Keratinocyte (primary cell): ENCODE measurements at regions not wholly inside any gene's neighbourhood (a gene's known extent, or its start where the extent isn't known, plus 50 kb on each side); places are given as distances from the start of the nearest gene placed in this dataset.
A peak's percentile ranks its signal among the peaks of the same experiment; 100 is the strongest.

Source experiments
- DNase-seq: peaks from one replicate; pipeline ENCODE4 v3.0.0-alpha.2; 2011; ENCODE audit warnings: low read depth, missing footprints, low spot score
- FAIRE-seq: peaks from 2 replicates; lab custom pipeline; 2011; peaks lifted over from hg19 to GRCh38; lab: Jason Lieb, UNC
- H2AFZ ChIP-seq: 2 replicates; pipeline ENCODE4 v1.6.0; 2012; ENCODE audit warnings: low read length, control low read depth, inconsistent platforms; ENCODE audit not compliant: control insufficient read depth
- H3K27ac ChIP-seq: 2 replicates; pipeline ENCODE4 v1.5.1; 2011; ENCODE audit warnings: low read length; ENCODE audit not compliant: control insufficient read depth, insufficient read depth
- H3K27me3 ChIP-seq: 3 replicates; pipeline ENCODE4 v1.6.0; 2011; ENCODE audit warnings: low read length; ENCODE audit not compliant: control insufficient read depth, insufficient read depth; ENCODE audit errors: extremely low read depth
- H3K36me3 ChIP-seq, 2 experiments: 2 replicates in 1 of 2; 3 replicates in 1 of 2; pipeline ENCODE4 v1.5.1; 2011; ENCODE audit warnings: low read length in 2 of 2, mild to moderate bottlenecking in 1 of 2; ENCODE audit not compliant: control insufficient read depth in 2 of 2, insufficient read depth in 2 of 2; ENCODE audit errors: extremely low read depth in 1 of 2
- H3K4me1 ChIP-seq: 3 replicates; pipeline ENCODE4 v1.5.1; 2011; ENCODE audit warnings: low read length; ENCODE audit not compliant: control insufficient read depth, insufficient read depth; ENCODE audit errors: extremely low read depth
- H3K4me2 ChIP-seq: 3 replicates; pipeline ENCODE4 v1.6.0; 2011; ENCODE audit warnings: low read depth, low read length; ENCODE audit not compliant: control insufficient read depth, insufficient read depth; ENCODE audit errors: extremely low read depth
- H3K4me3 ChIP-seq, 3 experiments: fragments of 200-600 bp in 1 of 3; sonication (generic) in 1 of 3; 2 replicates in 2 of 3; 3 replicates in 1 of 3; pipeline ENCODE4 v1.5.1; 2011 to 2016; ENCODE audit warnings: low read length in 3 of 3, mild to moderate bottlenecking in 3 of 3, control low read depth in 2 of 3, inconsistent platforms in 1 of 3, low read depth in 1 of 3, mixed read lengths in 1 of 3, mixed run types in 1 of 3, moderate library complexity in 1 of 3; ENCODE audit not compliant: control insufficient read depth in 2 of 3, insufficient read depth in 2 of 3; ENCODE audit errors: extremely low read depth in 1 of 3
- H3K79me2 ChIP-seq: 2 replicates; pipeline ENCODE4 v1.6.0; 2012; ENCODE audit warnings: low read length; ENCODE audit not compliant: control insufficient read depth, insufficient read depth
- H3K9ac ChIP-seq: 3 replicates; pipeline ENCODE4 v1.6.0; 2011; ENCODE audit warnings: low read length; ENCODE audit not compliant: control insufficient read depth, insufficient read depth; ENCODE audit errors: extremely low read depth
- H3K9me1 ChIP-seq: 3 replicates; pipeline ENCODE4 v1.6.0; 2011; ENCODE audit warnings: low read length; ENCODE audit not compliant: control insufficient read depth, insufficient read depth; ENCODE audit errors: extremely low read depth
- H3K9me3 ChIP-seq: 2 replicates; pipeline ENCODE4 v1.5.1; 2012; ENCODE audit warnings: low read depth, low read length; ENCODE audit not compliant: control insufficient read depth
- H4K20me1 ChIP-seq: 3 replicates; pipeline ENCODE4 v1.6.0; 2011; ENCODE audit warnings: low read length; ENCODE audit not compliant: control insufficient read depth, insufficient read depth; ENCODE audit errors: extremely low read depth
- EZH2 ChIP-seq: IDR thresholded peaks from one replicate; pipeline ENCODE4 v1.6.1; 2012; ENCODE audit warnings: inconsistent platforms, mild to moderate bottlenecking, low read length, moderate library complexity
- dilution Hi-C: fragments of 300-500 bp; cut with MboI; formaldehyde crosslinking; loops from one replicate; pipeline ENCODE4 v1.7.0; 2020; ENCODE audit warnings: low sequenced_read_pairs; ENCODE audit not compliant: extremely low pct_ligation_motif_present
- TF ChIP-seq, protein P1 (sequence below), 3 experiments: IDR thresholded peaks in 1 of 3; conservative IDR thresholded peaks in 1 of 3; optimal IDR thresholded peaks in 1 of 3; 2 replicates in 2 of 3; 3 replicates in 1 of 3; pipeline versions ENCODE3 to v1.5.1; 2011; ENCODE audit warnings: low read length in 3 of 3, mild to moderate bottlenecking in 3 of 3, moderate library complexity in 2 of 3, control low read depth in 1 of 3, inconsistent platforms in 1 of 3; ENCODE audit not compliant: insufficient read depth in 2 of 3; ENCODE audit errors: extremely low read depth in 1 of 3

- Histone ChIP-seq H3K79me2 (no peaks in the 10 kb centered on the region), H3K4me1 (peaks cover 6% of the 10 kb centered on the region), H4K20me1 (no peaks in the 10 kb centered on the region), H2AFZ (no peak overlapping the region), H3K9ac (no peak overlapping the region), H3K27ac (no peak overlapping the region), H3K4me2 (peak overlapping the region; percentile 7), H3K27me3 (no peaks in the 10 kb centered on the region), H3K9me1 (no peaks in the 10 kb centered on the region), H3K4me3 (no peak overlapping the region), H3K36me3 (no peaks in the 10 kb centered on the region), H3K9me3 (no peaks in the 10 kb centered on the region)
- no peak for TF ChIP-seq EZH2
- TF ChIP-seq, protein P1, sequence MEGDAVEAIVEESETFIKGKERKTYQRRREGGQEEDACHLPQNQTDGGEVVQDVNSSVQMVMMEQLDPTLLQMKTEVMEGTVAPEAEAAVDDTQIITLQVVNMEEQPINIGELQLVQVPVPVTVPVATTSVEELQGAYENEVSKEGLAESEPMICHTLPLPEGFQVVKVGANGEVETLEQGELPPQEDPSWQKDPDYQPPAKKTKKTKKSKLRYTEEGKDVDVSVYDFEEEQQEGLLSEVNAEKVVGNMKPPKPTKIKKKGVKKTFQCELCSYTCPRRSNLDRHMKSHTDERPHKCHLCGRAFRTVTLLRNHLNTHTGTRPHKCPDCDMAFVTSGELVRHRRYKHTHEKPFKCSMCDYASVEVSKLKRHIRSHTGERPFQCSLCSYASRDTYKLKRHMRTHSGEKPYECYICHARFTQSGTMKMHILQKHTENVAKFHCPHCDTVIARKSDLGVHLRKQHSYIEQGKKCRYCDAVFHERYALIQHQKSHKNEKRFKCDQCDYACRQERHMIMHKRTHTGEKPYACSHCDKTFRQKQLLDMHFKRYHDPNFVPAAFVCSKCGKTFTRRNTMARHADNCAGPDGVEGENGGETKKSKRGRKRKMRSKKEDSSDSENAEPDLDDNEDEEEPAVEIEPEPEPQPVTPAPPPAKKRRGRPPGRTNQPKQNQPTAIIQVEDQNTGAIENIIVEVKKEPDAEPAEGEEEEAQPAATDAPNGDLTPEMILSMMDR (optimal IDR thresholded peaks at IDR 0.05 in 1 of 3, IDR thresholded peaks at IDR 0.05 in 1 of 3, conservative IDR thresholded peaks at IDR 0.05 in 1 of 3; ENCODE audit: extremely low read depth in 1 of 3, insufficient read depth in 2 of 3, low read length in 3 of 3): no peak
- DNase-seq (no peak), FAIRE-seq (peak; percentile 52)
- dilution Hi-C loops: no loop called here
Observed at GRCh38 chr6:14796974-14797762, 448.7 kb upstream of the JARID2 start.

- no peaks in the 10 kb centered on the region for H4K20me1 ChIP-seq
- H3K9me1 ChIP-seq: no peaks in the 10 kb centered on the region
- no peaks in the 10 kb centered on the region for H3K9me3 ChIP-seq
- H3K4me1 ChIP-seq: peaks cover 6% of the 10 kb centered on the region
- H3K4me2 ChIP-seq: peak overlapping the region; percentile 7
- H3K27ac ChIP-seq: no peak overlapping the region
- no peak overlapping the region for H2AFZ ChIP-seq
- no peaks in the 10 kb centered on the region for H3K36me3 ChIP-seq
- DNase-seq (no peak), FAIRE-seq (no peak)
- no peaks in the 10 kb centered on the region for H3K27me3 ChIP-seq
- dilution Hi-C loops: no loop called here
- H3K79me2 ChIP-seq: no peaks in the 10 kb centered on the region
- no peak overlapping the region for H3K9ac ChIP-seq
- TF ChIP-seq, protein P1 (optimal IDR thresholded peaks at IDR 0.05 in 1 of 3, IDR thresholded peaks at IDR 0.05 in 1 of 3, conservative IDR thresholded peaks at IDR 0.05 in 1 of 3; ENCODE audit: extremely low read depth in 1 of 3, insufficient read depth in 2 of 3, low read length in 3 of 3): no peak
- TF ChIP-seq EZH2: no peak
- no peak overlapping the region for H3K4me3 ChIP-seq
Observed at GRCh38 chr6:14797875-14798593, 447.8 kb upstream of the JARID2 start.
